DMS153 treated with DMSO at 0.1 percent for 48 hours (cell line): ENCODE measurements at regions not wholly inside any gene's neighbourhood (a gene's known extent, or its start where the extent isn't known, plus 50 kb on each side); places are given as distances from the start of the nearest gene placed in this dataset.
"Not testable (repeated sequence)": the region's sequence is repeated elsewhere in the genome, so short reads cannot be mapped to it uniquely, and the experiment has no call there.

ENCODE experiments used
- DNase-seq: peaks from one replicate; lab custom pipeline; 2025; ENCODE audit not compliant: unreplicated experiment; lab: John Stamatoyannopoulos, UW

GRCh38 chr14:28382444-28383190 is 384.0 kb upstream of the FOXG1 start:
- DNase-seq, result no peak

- no peak for DNase-seq
Measured at GRCh38 chr14:28398506-28398905, 368.1 kb upstream of the FOXG1 start.

GRCh38 chr14:28401705-28402104 is 364.9 kb upstream of the FOXG1 start:
- not testable (repeated sequence) for DNase-seq

GRCh38 chr14:28406196-28406595 is 360.4 kb upstream of the FOXG1 start:
- DNase-seq, result no peak

- no peak for DNase-seq
Measured at GRCh38 chr14:28407031-28407825, 359.4 kb upstream of the FOXG1 start.

GRCh38 chr14:28407996-28408395 is 358.6 kb upstream of the FOXG1 start:
- no peak for DNase-seq

GRCh38 chr14:28412077-28412476 is 354.5 kb upstream of the FOXG1 start:
- no peak for DNase-seq

GRCh38 chr14:28426960-28427359 is 339.6 kb upstream of the FOXG1 start:
- DNase-seq, result no peak

GRCh38 chr14:28436821-28437220 is 329.8 kb upstream of the FOXG1 start:
- DNase-seq, result no peak

- DNase-seq, result no peak
Measured at GRCh38 chr14:28461389-28461788, 305.2 kb upstream of the FOXG1 start.

- no peak for DNase-seq
Measured at GRCh38 chr14:28467611-28468010, 299.0 kb upstream of the FOXG1 start.

GRCh38 chr14:28468191-28469151 is 298.1 kb upstream of the FOXG1 start:
- DNase-seq, result no peak

- no peak for DNase-seq
Measured at GRCh38 chr14:28482251-28483040, 284.1 kb upstream of the FOXG1 start.

GRCh38 chr14:28483506-28483905 is 283.1 kb upstream of the FOXG1 start:
- no peak for DNase-seq

GRCh38 chr14:28488684-28489083 is 277.9 kb upstream of the FOXG1 start:
- no peak for DNase-seq

- DNase-seq, result no peak
Measured at GRCh38 chr14:28493516-28493915, 273.1 kb upstream of the FOXG1 start.

GRCh38 chr14:28494196-28494595 is 272.4 kb upstream of the FOXG1 start:
- no peak for DNase-seq

- no peak for DNase-seq
Measured at GRCh38 chr14:28496364-28496763, 270.2 kb upstream of the FOXG1 start.

GRCh38 chr14:28502517-28502916 is 264.1 kb upstream of the FOXG1 start:
- DNase-seq, result no peak

- DNase-seq, result no peak
Measured at GRCh38 chr14:28515571-28515970, 251.0 kb upstream of the FOXG1 start.
